A673 (cell line): ENCODE measurements at regions not wholly inside any gene's neighbourhood (a gene's known extent, or its start where the extent isn't known, plus 50 kb on each side); places are given as distances from the start of the nearest gene placed in this dataset.

Experiments used
- BruUV-seq: library from RNA; stranded (reverse); fragments of 400-500 nt; replicated peaks from 2 replicates; lab custom pipeline; 2021; lab: Mats Ljungman, UMichigan
- CTCF ChIA-PET: fragments of 300-600 bp; sonication (Branson Sonifier 250); formaldehyde crosslinking; loops from one replicate; lab custom pipeline; 2022; ENCODE audit warnings: antibody characterized with exemption; lab: Charles Lee
- POLR2A ChIA-PET: fragments of 300-600 bp; sonication (Branson Sonifier 250); formaldehyde crosslinking; loops from one replicate; lab custom pipeline; 2022; ENCODE audit warnings: antibody characterized with exemption; ENCODE audit not compliant: low non-redundant PET; lab: Charles Lee
- DNase-seq: peaks from one replicate; pipeline ENCODE4 v3.0.0-alpha.2; 2015; ENCODE audit warnings: low spot score
- H3K27ac ChIP-seq: fragments of 200-600 bp; sonication (generic); 2 replicates; pipeline ENCODE4 v1.5.1; 2016; ENCODE audit warnings: mixed run types, low read depth, mild to moderate bottlenecking, mixed read lengths, antibody characterized with exemption, low read length; ENCODE audit not compliant: poor library complexity, severe bottlenecking
- H3K27me3 ChIP-seq: fragments of 200-600 bp; sonication (generic); replicated peaks from 2 replicates; pipeline ENCODE4 v1.6.1; 2017; ENCODE audit warnings: mixed run types, low read depth, mild to moderate bottlenecking, mixed read lengths, antibody characterized with exemption, low read length; ENCODE audit not compliant: insufficient read depth, poor library complexity
- H3K36me3 ChIP-seq: fragments of 200-600 bp; sonication (generic); 2 replicates; pipeline ENCODE4 v1.6.1; 2016; ENCODE audit warnings: mixed run types, mild to moderate bottlenecking, mixed read lengths, antibody characterized with exemption, low read length; ENCODE audit not compliant: insufficient read depth, poor library complexity, severe bottlenecking
- H3K4me1 ChIP-seq: fragments of 200-600 bp; sonication (generic); 2 replicates; pipeline ENCODE4 v1.6.1; 2017; ENCODE audit warnings: mixed run types, mild to moderate bottlenecking, mixed read lengths, antibody characterized with exemption, low read length; ENCODE audit not compliant: insufficient read depth, poor library complexity, severe bottlenecking
- H3K4me3 ChIP-seq: fragments of 200-600 bp; sonication (generic); 2 replicates; pipeline ENCODE4 v1.5.1; 2016; ENCODE audit warnings: low read depth, mixed run types, mild to moderate bottlenecking, mixed read lengths, low read length; ENCODE audit not compliant: poor library complexity, severe bottlenecking
- H3K9me3 ChIP-seq: fragments of 200-600 bp; sonication (generic); 2 replicates; pipeline ENCODE4 v1.6.1; 2016; ENCODE audit warnings: mixed run types, low read depth, mild to moderate bottlenecking, mixed read lengths, antibody characterized with exemption, low read length; ENCODE audit not compliant: poor library complexity, severe bottlenecking
- CTCF ChIP-seq: fragments of 300-800, 200-600 bp; sonication (generic); conservative IDR thresholded peaks from 2 replicates; pipeline ENCODE4 v1.5.1; 2017; ENCODE audit warnings: low read depth, mild to moderate bottlenecking, antibody characterized with exemption, low read length, moderate library complexity, mixed read lengths
- EZH2 ChIP-seq: fragments of 200-600 bp; sonication (generic); IDR thresholded peaks from 2 replicates; pipeline ENCODE4 v1.6.1; 2017; ENCODE audit warnings: borderline replicate concordance, low read depth, mild to moderate bottlenecking, mixed read lengths, antibody characterized with exemption, low read length; ENCODE audit not compliant: poor library complexity, severe bottlenecking
- intact Hi-C: fragments of 100-400 bp; cut with micrococcal nuclease; formaldehyde crosslinking; loops from one replicate; pipeline ENCODE4 v1.10.0; 2022; ENCODE audit not compliant: unreplicated experiment

- TF ChIP-seq CTCF (no peak; the same call in 1 of the 2 replicates), EZH2 (no peak)
- DNase-seq: peak; percentile 25
Measured at GRCh38 chr3:132161608-132162007, 126.8 kb upstream of the CPNE4 start.

GRCh38 chr3:132164469-132165092 lies 129.8 kb upstream of the CPNE4 start:
- CTCF ChIA-PET: no interaction called here
- H3K27me3 ChIP-seq: peaks cover 26% of the 10 kb centered on the region
- POLR2A ChIA-PET: no interaction called here

More at GRCh38 chr3:132161608-132162007, 126.8 kb upstream of the CPNE4 start:
- H3K27ac ChIP-seq: no peak overlapping the region
- intact Hi-C loops: no loop called here
- H3K4me1 ChIP-seq: no peaks in the 10 kb centered on the region
- ChIA-PET CTCF (interaction anchor here (0.6 kb wide), 1 partner anchor 22 kb away, joined by 5 read pairs; no protein-coding TSS in a partner anchor), POLR2A (interaction anchor here (0.7 kb wide), 1 partner anchor 126 kb away, joined by 4 read pairs; no protein-coding TSS in a partner anchor)
- no TSS peak for BruUV-seq
- no peaks in the 10 kb centered on the region for H3K36me3 ChIP-seq
- peaks cover 6% of the 10 kb centered on the region for H3K27me3 ChIP-seq
- no peaks in the 10 kb centered on the region for H3K9me3 ChIP-seq
- H3K4me3 ChIP-seq: no peak overlapping the region

GRCh38 chr3:132167870-132168269 lies 133.1 kb upstream of the CPNE4 start:
- DNase-seq: no peak
- Histone ChIP-seq H3K9me3 (no peaks in the 10 kb centered on the region), H3K27me3 (peaks cover 38% of the 10 kb centered on the region), H3K4me1 (no peaks in the 10 kb centered on the region), H3K36me3 (no peaks in the 10 kb centered on the region), H3K4me3 (no peak overlapping the region), H3K27ac (no peak overlapping the region)
- TF ChIP-seq CTCF (no peak), EZH2 (no peak)
- ChIA-PET CTCF (no interaction called here), POLR2A (no interaction called here)
- BruUV-seq: no TSS peak
- intact Hi-C loops: no loop called here

More at GRCh38 chr3:132164469-132165092, 129.8 kb upstream of the CPNE4 start:
- no peak for TF ChIP-seq CTCF
- TF ChIP-seq EZH2: no peak
- no peak for DNase-seq
- no TSS peak for BruUV-seq
- H3K4me3 ChIP-seq: no peak overlapping the region
- H3K27ac ChIP-seq: no peak overlapping the region
- no peaks in the 10 kb centered on the region for H3K36me3 ChIP-seq
- H3K9me3 ChIP-seq: no peaks in the 10 kb centered on the region
- no peaks in the 10 kb centered on the region for H3K4me1 ChIP-seq
- intact Hi-C loops: no loop called here
